GM21526 (cell line): ENCODE measurements at regions not wholly inside any gene's neighbourhood (a gene's known extent, or its start where the extent isn't known, plus 50 kb on each side); places are given as distances from the start of the nearest gene placed in this dataset.
"Not testable (repeated sequence)": the region's sequence is repeated elsewhere in the genome, so short reads cannot be mapped to it uniquely, and the experiment has no call there.

Experiments
- ATAC-seq: cut with Tn5 transposase; IDR thresholded peaks from one replicate; pipeline ENCODE4 v1.9.1; 2021; ENCODE audit warnings: moderate library complexity; ENCODE audit not compliant: unreplicated experiment, low FRiP score

DNA sequence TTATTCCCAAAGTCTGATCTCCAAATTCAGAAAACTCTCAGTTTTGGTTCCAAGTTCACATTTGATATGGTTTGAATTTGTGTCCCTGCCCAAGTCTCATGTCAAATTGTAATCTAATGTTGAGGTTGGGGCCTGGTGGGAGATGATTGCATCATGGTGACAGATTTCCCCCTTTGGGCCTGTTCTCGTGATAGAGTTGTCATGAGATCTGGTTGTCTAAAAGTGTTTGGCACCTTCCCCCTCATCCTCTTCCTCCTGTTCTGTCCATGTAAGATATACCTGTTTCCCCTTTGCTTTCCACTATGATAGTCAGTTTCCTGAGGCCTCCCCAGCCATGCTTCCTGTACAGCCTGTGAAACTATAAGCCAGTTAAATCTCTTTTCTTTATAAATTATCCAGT, 138.6 kb downstream of the ARL4A start:
- no peak for ATAC-seq

DNA sequence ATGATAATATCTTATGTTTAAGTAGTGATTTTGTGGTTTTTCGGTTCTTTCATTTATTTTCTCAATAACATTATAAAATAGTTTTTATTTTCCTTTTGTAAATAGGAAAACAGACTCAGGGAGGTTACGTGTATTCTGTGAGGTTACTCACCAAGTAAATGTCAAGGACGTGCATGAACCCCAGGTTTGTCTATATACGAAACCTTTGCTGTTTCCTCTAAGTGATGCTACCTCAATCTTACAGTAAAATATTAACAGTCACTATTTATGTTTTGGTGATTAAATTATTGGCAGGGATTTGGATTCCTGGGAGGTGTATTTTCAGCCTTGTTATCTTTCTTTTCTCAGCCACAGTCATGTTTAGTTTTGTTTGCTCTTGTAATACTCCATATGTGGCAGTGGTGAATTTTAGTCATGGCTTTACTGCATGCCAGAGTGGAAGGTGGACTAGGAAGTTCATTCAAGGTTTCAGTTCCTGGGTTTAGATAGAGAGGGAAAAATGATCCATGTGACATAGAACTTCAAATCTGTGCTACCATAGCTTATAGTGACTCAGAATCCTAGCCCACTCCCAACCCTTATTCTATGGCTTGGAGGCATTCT, 139.9 kb downstream of the ARL4A start:
- no peak for ATAC-seq

DNA sequence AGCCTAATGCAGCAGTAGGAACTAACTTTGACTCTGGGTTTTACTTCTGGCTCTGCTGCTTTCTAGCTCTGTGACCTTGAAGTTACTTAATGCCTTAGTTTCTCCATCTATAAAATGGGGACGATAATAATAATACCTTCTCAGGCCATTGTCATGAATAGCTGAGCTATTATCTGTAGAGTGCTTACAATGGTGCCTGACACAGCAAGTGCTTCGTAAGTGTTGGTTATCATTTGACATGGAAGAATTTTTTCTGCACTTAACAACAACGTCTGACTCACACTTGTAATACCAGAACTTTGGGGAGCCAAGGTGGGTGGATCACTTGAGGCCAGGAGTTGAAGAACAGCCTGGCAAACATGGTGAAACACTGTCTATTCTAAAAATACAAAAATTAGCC, 140.5 kb downstream of the ARL4A start:
- no peak for ATAC-seq

DNA sequence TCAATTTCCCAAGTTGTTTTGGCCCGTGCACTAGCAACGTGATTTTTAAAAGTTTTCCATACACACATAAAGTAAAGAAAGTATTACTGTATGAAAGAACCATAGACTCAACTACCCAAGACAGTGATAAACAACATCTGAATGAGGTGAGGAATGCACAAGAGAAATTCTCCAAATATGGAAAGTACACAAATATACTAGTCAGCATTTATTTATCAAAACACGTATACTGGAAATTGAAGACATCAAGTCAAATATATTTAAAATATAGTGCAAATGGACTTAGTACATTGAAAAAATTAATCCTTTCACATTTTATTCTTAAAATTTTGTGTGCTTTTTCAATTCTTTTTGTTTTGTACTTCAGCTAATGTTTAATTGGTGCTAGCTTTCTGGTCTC, 143.6 kb downstream of the ARL4A start:
- ATAC-seq: no peak

DNA sequence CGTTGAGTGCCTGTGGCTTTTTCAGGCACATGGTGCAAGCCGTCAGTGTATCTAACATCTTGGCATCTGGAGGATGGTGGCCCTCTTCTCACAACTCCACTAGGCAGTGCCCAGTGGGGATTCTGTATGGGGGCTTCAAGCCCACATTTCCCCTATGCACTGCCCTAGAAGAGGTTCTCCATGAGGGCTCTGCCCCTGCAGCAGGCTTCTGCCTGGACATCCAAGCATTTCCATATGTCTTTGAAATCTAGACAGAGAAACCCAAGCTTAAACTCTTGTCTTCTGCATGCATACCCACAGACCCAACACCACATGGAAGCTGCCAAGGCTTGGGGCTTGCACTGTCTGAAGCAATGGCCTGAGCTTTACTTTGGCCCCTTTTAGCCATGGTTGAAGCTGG, 146.4 kb downstream of the ARL4A start:
- no peak for ATAC-seq

DNA sequence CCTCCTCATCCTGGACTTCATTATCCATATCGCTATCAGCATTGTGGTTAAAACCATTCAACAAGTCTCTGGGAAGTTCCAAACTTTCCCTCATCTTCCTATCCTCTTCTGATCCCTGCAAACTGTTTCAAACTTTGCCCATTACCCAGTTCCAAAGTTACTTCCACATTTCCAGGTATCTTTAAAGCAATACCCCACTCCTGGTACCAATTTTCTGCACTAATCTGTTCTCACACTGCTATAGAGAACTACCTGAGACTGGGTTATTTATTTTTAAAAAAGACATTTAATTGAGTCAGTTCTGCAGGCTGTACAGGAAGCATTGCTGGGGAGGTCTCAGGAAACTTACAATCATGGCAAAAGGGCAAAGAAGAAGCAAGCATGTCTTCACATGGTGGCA, 147.3 kb downstream of the ARL4A start:
- ATAC-seq: no peak

DNA sequence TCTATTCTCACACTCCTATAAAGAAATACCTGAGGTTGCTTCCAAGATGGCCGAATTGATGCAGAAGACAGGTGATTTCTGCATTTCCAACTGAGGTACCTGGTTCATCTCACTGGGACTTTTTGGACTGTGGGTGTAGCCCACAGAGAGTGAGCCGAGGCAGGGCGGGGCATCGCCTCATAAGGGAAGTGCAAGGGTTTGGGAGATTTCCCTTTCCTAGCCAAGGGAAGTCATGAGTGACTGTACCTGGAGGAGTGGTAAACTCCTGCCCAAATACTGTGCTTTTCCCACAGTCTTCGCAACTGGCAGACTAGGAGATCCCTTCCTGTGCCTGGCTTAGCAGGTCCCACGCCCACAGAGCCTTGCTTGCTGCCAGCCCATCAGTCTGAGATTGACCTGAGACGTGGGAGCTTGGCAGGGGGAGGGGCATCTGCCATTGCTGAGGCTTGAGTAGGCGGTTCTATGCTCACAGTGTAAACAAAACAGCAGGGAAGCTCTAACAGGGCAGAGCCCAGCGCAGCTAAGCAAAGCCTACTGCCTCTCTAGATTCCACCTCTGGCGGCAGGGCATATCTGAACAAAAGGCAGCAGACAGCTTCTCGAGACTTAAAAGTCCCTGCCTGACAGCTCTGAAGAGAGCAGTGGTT, 152.2 kb downstream of the ARL4A start:
- no peak for ATAC-seq

DNA sequence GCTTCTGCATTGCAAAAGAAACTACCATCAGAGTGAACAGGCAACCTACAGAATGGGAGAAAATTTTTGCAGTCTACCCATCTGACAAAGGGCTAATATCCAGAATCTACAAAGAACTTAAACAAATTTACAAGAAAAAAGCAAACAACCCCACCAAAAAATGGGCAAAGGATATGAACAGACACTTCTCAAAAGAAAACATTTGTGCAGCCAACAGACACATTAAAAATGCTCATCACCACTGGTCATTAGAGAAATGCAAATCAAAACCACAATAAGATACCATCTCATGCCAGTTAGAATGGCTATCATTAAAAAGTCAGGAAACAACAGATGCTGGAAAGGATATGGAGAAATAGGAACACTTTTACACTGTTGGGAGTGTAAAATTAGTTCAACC, 157.3 kb downstream of the ARL4A start:
- not testable (repeated sequence) for ATAC-seq

DNA sequence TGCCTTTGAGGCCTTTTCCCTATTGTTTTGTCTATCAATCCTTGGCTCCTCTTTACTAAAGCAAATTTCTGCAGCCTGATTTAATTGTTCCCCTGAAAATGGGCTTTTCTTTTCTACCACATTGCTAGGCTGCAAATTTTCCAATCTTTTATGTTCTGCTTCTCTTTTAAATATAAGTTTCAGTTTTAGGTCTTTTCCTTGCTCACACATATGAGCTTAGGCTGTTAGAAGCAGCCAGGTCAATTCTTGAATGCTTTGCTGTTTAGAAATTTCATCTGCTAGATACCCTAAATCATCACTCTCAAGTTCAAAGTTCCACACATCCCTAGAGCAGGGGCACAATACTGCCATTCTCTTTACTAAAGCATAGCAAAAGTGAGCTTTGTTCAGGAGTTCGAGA, 159.6 kb downstream of the ARL4A start:
- no peak for ATAC-seq

DNA sequence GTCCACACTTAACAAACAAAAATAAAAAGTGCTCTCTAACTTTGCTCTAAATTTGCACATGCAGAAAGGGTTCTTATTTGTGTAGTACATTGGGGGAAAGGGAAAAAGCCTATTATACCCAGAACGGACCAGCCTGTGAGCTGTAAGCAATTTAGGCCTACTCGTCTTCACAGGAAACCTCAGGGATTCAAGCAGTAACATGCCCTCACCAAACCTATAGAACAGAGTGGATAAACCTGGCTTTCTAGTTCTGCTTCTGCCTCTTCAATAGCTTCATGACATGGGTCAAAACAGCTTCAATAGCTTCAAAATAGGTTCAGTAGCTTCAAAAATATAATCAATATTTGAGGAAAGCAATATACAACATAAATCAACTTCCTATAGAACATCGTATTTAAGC, 163.7 kb downstream of the ARL4A start:
- ATAC-seq: no peak

DNA sequence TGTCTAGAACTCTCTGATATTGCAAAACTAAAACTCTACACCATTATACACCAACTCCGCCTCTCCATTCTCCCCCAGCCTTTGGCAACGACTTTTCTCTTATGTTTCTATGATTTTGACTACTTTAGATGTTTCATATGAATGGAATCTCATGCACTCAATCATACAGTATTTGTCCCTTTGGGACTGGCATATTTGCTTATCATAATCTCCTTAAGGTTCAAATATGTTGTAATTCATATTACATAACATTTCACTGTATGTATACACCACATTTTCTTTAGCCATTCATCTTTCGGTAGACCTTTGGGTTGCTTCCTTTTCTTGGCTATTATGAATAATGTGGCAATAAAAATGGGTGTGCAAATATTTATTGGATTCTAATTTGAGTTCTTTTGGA, 164.4 kb downstream of the ARL4A start:
- no peak for ATAC-seq

DNA sequence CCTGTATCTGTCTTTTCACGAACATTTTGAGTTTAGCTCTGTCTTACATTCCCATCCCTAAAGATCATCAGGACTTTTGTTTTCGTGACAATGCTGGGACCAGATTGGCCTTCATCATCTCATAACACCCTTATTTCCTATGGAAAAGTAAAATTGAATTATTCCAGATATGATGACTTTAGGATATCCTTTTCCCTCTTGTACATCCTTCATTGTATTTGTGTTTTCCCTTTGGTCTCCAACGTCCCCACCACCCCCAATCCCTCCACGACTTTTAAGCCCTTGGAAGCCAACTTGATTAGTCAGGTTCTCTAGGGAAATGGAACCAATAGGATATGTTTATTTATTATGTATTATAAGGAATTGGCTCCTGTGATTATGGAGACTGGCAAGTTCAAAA, 167.6 kb downstream of the ARL4A start:
- ATAC-seq: no peak

DNA sequence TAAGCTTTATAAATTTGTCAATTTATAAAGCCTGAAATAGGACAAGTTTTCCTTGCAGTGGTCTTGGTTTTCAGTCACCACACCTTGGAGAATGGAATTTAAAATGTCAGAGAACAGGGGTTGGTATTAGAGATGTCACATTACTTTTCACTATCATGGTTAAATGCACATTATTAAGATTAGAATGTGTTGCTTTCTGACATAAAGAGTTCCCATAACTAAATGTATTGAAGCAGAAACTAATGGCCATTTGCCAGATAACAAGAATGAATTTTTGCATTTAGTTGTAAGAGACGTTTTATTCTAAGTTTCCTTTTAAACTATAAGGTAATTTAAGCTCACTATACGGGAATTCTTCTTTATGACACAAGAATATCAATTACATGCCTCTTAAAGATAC, 172.3 kb downstream of the ARL4A start:
- ATAC-seq: no peak

DNA sequence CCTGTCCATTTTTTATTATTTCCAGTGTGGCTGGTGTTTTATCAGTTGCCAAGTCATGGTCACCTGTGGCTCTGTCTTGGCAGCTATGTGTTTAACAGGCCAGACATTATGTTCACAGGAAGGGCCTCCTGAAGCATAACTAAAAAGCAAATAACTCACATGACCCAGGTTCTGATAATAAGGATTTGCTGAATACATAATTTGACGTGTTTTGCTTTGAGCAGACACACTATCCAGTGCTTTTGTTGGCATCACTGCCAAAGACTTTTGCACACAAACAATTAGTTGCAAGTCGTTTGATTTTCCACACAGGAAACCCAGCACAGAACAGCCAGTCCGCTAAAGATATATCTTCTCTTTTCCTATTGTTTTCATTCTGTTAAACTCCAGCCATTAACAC, 173.6 kb downstream of the ARL4A start:
- no peak for ATAC-seq

DNA sequence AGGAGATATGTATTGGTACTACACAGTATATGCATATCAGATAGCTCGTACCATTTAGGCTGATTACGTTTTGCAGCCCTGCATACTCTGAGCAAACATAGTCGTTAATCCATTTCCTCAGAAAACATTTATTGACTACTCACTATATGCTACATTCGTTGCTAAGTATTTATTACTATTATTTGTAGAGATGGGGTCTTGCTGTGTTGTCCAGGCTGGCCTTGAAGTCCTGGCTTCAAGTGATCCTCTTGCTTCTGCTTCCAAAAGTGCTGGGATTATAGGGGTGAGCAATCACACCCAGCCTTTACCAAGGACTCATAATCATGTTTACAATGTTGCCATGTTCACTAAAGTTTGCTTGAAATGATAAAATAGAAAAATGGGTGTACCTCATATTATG, 174.7 kb downstream of the ARL4A start:
- no peak for ATAC-seq

DNA sequence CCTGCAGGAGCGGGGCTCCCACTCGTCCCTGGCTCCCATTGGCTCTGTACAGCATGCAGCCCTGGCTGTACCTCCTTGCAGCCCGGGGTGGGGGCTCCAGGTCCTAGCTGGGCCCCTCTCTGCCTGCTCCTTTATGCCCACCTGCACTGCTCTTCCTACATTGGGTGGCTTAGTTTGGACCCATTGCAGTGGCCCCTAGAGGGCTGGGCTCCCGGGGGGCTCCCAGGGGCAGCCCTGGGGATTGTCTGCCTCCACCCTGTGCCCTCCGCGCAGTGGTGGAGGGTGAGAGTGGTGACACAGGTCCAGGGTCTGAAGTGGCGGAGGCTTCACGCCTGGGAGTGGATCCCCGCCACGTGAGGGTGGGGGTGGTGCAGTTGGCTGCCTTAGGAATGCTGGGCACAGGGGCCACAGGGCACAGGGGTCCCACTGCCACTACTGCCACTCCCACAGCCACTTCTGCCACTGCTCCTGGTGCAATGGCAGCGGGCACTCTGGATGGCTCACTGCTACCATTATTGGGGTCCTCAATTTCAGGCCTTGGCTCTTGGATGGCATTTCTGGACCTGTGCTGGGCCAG, 177.1 kb downstream of the ARL4A start:
- no peak for ATAC-seq

DNA sequence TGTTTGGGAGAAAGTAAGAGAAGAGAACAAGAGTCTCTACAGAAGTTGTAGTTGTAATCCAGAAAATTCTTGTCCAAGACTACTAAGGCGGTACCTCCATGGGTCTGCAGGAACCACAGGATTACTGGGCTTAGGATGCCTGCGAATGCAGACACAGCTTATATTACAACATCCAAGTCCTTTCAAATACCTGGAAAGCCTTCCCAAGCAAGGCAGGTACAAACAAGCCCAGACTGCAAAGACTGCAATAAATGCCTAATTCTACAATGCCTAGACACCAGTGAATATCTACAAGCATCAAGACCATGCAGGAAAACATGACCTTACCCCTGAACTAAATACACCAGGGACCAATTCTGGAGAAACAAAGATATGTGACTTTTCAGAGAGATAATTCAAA, 178.2 kb downstream of the ARL4A start:
- no peak for ATAC-seq

DNA sequence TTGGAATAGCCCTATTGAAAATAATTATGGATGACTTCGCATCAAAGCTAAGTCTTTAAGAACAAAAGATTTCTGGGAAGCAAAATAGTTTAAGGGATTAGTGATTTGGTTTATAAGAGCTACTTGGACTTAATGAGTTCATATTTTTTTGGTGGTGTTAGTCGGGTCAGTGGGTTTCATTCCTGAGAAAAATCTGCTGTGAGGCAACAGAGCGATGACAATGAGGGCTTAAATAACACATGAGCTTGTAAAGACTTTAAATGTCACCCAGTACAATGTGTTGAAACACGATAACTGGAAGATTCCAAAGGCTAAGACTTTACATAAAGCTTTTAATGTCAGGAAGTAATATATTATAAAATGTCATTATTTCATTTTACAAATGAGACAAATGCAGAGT, 178.8 kb downstream of the ARL4A start:
- no peak for ATAC-seq

DNA sequence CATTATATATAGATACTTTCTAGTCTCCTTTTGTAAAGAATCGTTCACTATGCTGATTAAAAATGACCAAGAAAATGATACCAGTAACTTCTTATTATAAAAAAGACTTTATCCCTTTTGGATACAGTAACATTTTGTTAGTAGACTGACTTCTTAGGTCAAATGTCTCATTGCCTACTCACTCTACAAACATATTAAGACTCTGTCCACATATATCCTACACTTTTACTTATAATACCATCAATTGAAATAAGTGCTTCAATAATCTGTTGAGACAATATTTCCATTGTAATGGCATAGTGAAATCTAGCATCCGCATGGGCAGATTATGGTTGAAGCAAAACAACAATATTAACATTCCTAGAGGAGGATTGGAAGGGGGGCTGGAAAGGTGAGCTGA, 180.6 kb downstream of the ARL4A start:
- ATAC-seq: no peak

DNA sequence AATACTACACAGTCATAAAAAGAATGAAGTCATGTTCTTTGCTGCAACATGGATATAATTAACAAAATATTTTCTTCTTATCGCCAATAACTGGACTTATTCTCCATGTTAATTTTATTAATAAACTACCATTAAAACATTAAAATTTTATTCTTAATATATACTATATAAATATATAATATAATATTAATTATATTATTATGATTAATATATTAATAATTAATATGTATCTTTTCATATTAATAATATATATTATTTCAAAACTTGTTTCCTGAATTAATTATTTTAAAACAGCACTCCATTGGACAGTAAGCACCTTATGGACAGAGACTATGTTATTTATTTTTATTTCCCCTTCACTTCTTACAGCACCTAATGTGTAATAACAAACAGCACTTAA, 182.8 kb downstream of the ARL4A start:
- no peak for ATAC-seq

DNA sequence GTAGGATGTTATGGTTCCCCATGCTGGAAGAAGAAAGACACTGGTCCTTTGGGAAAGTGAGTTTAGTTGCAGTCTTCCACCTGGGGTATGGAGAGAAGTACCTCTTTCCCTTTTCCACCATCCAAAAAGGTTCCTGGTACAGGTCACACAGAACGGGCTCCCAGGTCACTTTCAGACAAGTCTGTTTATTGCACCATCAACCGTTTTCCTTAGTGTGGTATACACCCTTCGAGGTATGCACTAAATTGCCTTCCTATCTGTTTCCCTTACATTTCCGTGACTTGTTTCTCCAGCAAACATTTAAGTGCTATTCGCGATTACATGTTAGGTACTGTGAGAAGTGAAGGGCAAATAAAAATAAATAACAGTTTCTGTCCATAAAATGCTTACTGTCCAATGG, 185.1 kb downstream of the ARL4A start:
- ATAC-seq: no peak

DNA sequence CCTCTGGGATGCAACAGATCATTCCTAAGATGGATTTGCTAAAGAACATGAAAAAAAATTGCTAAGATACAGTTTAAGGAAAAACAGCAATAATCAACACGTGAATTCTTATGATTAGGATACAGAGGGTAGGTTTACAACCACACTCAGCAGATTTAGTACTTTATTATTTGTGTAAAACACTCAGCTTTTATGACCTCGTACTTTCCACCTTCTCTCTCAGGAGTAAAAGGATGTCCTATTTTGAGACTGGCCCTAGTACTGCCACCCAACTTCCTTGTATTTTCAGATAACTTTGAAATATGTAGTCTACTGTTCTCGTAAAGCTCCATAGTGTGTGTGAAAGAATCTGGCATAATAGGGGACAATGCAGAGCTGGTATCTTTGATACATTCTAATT, 186.1 kb downstream of the ARL4A start:
- ATAC-seq: no peak

DNA sequence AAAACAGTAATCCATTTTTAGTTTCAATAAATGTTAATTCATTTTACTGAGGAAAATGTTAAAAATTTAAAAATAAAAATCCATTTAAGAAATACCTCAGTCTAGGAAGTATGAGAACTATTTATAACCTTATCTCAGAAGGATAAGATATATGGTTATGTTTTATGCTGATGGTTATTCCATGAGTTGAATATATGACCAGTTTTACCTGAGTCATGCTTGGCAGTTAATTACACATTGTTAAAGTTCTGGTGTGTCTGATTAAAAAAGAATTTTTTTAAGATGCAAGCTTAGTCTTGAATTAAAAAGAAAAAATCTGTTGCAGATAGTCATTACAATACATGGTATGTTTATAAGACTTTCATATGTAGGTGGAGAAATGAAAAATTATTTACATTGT, 191.7 kb downstream of the ARL4A start:
- ATAC-seq: no peak
